Mammary epithelial cell (primary cell): ENCODE measurements at regions not wholly inside any gene's neighbourhood (a gene's known extent, or its start where the extent isn't known, plus 50 kb on each side); places are given as distances from the start of the nearest gene placed in this dataset.

Experiments used
- CTCF ChIP-seq, 2 donors: IDR thresholded peaks in 1 of 2; conservative IDR thresholded peaks in 1 of 2; 2 replicates each; pipeline ENCODE4 v1.5.1; 2011 to 2012; ENCODE audit warnings: inconsistent platforms in 2 of 2, low read length in 2 of 2, mild to moderate bottlenecking in 2 of 2, control low read depth in 1 of 2, low read depth in 1 of 2; ENCODE audit not compliant: insufficient read depth in 1 of 2; ENCODE audit errors: extremely low read depth in 1 of 2
- EZH2 ChIP-seq: IDR thresholded peaks from 2 replicates; pipeline ENCODE4 v1.6.1; 2012; ENCODE audit warnings: low read length, inconsistent platforms, borderline replicate concordance

GRCh38 chr10:65793738-65794425 is 1132.0 kb upstream of the LRRTM3 start:
- TF ChIP-seq EZH2: no peak
- TF ChIP-seq CTCF (conservative IDR thresholded peaks at IDR 0.05 in 1 of 2, IDR thresholded peaks at IDR 0.05 in 1 of 2; ENCODE audit: extremely low read depth in 1 of 2, insufficient read depth in 1 of 2, low read depth in 1 of 2, low read length in 2 of 2): no peak
